Activated T-cell treated with anti-CD3 and anti-CD28 coated beads, Interleukin-2, amount 50 U/mL, for 72 hours (primary cell): ENCODE measurements at regions not wholly inside any gene's neighbourhood (a gene's known extent, or its start where the extent isn't known, plus 50 kb on each side); places are given as distances from the start of the nearest gene placed in this dataset.
A peak's percentile ranks its signal among the peaks of the same experiment; 100 is the strongest.

Experiments used
- ATAC-seq, 2 donors: fragments of 150-1000 bp; cut with Tn5 transposase; replicated peaks in 1 of 2; 2 replicates each; pipeline ENCODE4 v1.10.0; 2021; ENCODE audit warnings: moderate library complexity in 2 of 2, mild to moderate bottlenecking in 1 of 2
- DNase-seq, 2 donors: peaks; one replicate each; pipeline ENCODE4 v3.0.0; 2021 to 2022; ENCODE audit warnings: mixed read lengths in 1 of 2
- H3K27ac Mint-ChIP-seq: one replicate; pipeline ENCODE4 v1.8.0; 2022; ENCODE audit warnings: mild to moderate bottlenecking, moderate library complexity, mixed read lengths
- H3K27me3 Mint-ChIP-seq: one replicate; pipeline ENCODE4 v1.8.0; 2022; ENCODE audit warnings: low read depth, mixed read lengths
- H3K36me3 Mint-ChIP-seq, 2 donors: one replicate each; pipeline ENCODE4 v1.8.0; 2022; ENCODE audit warnings: mixed read lengths in 2 of 2, mild to moderate bottlenecking in 1 of 2; ENCODE audit not compliant: insufficient read depth in 2 of 2
- H3K4me1 Mint-ChIP-seq: one replicate; pipeline ENCODE4 v1.8.0; 2022; ENCODE audit warnings: low read depth, mixed read lengths
- H3K4me3 Mint-ChIP-seq, 2 donors: one replicate each; pipeline ENCODE4 v1.8.0; 2022; ENCODE audit warnings: mild to moderate bottlenecking in 2 of 2, mixed read lengths in 2 of 2, moderate library complexity in 2 of 2
- H3K9me3 Mint-ChIP-seq, 2 donors: one replicate each; pipeline ENCODE4 v1.8.0; 2022; ENCODE audit warnings: mixed read lengths in 2 of 2

GRCh38 chr12:98439981-98440581 lies 75.3 kb upstream of the TMPO start:
- peaks cover 9% of the 10 kb centered on the region for H3K4me1 Mint-ChIP-seq
- peak; percentile 67 to 93 for ATAC-seq
- DNase-seq = peak; percentile 6 to 17
- H3K27ac Mint-ChIP-seq = no peak overlapping the region
- H3K9me3 Mint-ChIP-seq = no peaks in the 10 kb centered on the region
- peaks cover under 1 to 1% of the 10 kb centered on the region in 2 donors for H3K36me3 Mint-ChIP-seq
- peaks cover 73% of the 10 kb centered on the region for H3K27me3 Mint-ChIP-seq
- peak overlapping the region in 1 of 2 donors; percentile 48 for H3K4me3 Mint-ChIP-seq

GRCh38 chr12:98446060-98446459 lies 69.3 kb upstream of the TMPO start:
- H3K27ac Mint-ChIP-seq = no peak overlapping the region
- H3K27me3 Mint-ChIP-seq = peaks cover 50% of the 10 kb centered on the region
- no peak for DNase-seq
- no peak for ATAC-seq
- H3K9me3 Mint-ChIP-seq = no peaks in the 10 kb centered on the region
- H3K4me1 Mint-ChIP-seq = no peaks in the 10 kb centered on the region
- no peaks in the 10 kb centered on the region for H3K36me3 Mint-ChIP-seq
- H3K4me3 Mint-ChIP-seq = no peak overlapping the region

DNA sequence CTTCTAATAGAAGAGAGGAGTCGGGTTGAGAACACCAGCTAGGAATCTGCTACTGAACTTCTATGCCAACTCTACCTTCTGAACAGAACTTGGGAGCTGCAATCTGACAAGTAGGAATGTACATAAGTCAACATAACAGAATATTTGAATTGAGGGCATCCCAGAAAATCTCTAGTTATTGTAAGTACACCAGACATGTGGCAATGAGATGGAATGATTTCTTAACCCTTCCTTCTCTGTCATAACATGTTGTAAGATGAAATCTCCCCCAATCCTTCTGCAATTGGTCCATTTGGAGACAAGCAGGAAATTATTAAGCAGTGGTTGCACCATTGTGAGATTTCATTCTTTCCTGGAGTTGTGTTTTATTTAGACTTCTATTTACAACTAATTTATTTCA lies 68.7 kb upstream of the TMPO start:
- Mint-ChIP-seq H3K27ac (no peak overlapping the region), H3K4me3 (no peak overlapping the region), H3K9me3 (no peaks in the 10 kb centered on the region), H3K4me1 (no peaks in the 10 kb centered on the region), H3K27me3 (peaks cover 46% of the 10 kb centered on the region), H3K36me3 (no peaks in the 10 kb centered on the region)
- DNase-seq (no peak), ATAC-seq (no peak)

DNA sequence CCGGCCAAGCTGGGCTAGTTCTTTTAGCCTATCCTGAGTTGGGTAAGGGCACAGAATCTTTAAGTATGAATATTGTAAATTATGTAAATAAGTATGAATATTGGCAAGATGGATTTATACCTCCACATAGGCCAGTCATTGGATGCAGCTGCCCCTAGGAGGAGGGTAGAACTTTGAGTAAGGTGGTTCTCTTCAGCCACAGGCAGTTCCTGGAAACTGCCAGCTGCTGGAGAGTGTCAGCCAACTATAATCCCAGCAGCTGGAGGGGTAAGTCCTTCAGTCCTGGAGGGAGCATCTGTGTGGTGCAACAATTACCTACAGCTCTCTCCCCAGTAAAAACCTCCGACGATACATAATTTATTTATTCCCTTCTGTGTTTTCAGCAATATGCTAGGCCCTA lies 65.8 kb upstream of the TMPO start:
- no peaks in the 10 kb centered on the region for H3K9me3 Mint-ChIP-seq
- H3K36me3 Mint-ChIP-seq = no peaks in the 10 kb centered on the region
- H3K27ac Mint-ChIP-seq = no peak overlapping the region
- ATAC-seq = no peak
- H3K27me3 Mint-ChIP-seq = peaks cover 30% of the 10 kb centered on the region
- H3K4me3 Mint-ChIP-seq = no peak overlapping the region
- H3K4me1 Mint-ChIP-seq = peaks cover 16% of the 10 kb centered on the region
- no peak for DNase-seq

GRCh38 chr12:98453070-98453469 lies 62.3 kb upstream of the TMPO start:
- peak; percentile 51 to 79 for ATAC-seq
- Mint-ChIP-seq H3K27me3 (peaks cover 35% of the 10 kb centered on the region), H3K4me1 (peaks cover 29% of the 10 kb centered on the region), H3K27ac (no peak overlapping the region), H3K9me3 (no peaks in the 10 kb centered on the region), H3K36me3 (peaks cover 0 to 1% of the 10 kb centered on the region in 2 donors), H3K4me3 (peak overlapping the region in 1 of 2 donors; percentile 73)
- peak; percentile 11 to 24 for DNase-seq

GRCh38 chr12:98453492-98453891 lies 61.9 kb upstream of the TMPO start:
- H3K4me3 Mint-ChIP-seq = peak overlapping the region in 1 of 2 donors; percentile 73
- ATAC-seq = no peak
- peaks cover 30% of the 10 kb centered on the region for H3K27me3 Mint-ChIP-seq
- DNase-seq = no peak
- no peak overlapping the region for H3K27ac Mint-ChIP-seq
- no peaks in the 10 kb centered on the region for H3K9me3 Mint-ChIP-seq
- H3K4me1 Mint-ChIP-seq = peaks cover 29% of the 10 kb centered on the region
- H3K36me3 Mint-ChIP-seq = peaks cover 0 to 1% of the 10 kb centered on the region in 2 donors

GRCh38 chr12:98456041-98456440 lies 59.3 kb upstream of the TMPO start:
- ATAC-seq (no peak), DNase-seq (no peak)
- Mint-ChIP-seq H3K27me3 (peaks cover 30% of the 10 kb centered on the region), H3K9me3 (no peaks in the 10 kb centered on the region), H3K4me3 (peak overlapping the region; percentile 57 to 74), H3K36me3 (peaks cover 0 to 1% of the 10 kb centered on the region in 2 donors), H3K4me1 (peaks cover 29% of the 10 kb centered on the region), H3K27ac (no peak overlapping the region)

DNA sequence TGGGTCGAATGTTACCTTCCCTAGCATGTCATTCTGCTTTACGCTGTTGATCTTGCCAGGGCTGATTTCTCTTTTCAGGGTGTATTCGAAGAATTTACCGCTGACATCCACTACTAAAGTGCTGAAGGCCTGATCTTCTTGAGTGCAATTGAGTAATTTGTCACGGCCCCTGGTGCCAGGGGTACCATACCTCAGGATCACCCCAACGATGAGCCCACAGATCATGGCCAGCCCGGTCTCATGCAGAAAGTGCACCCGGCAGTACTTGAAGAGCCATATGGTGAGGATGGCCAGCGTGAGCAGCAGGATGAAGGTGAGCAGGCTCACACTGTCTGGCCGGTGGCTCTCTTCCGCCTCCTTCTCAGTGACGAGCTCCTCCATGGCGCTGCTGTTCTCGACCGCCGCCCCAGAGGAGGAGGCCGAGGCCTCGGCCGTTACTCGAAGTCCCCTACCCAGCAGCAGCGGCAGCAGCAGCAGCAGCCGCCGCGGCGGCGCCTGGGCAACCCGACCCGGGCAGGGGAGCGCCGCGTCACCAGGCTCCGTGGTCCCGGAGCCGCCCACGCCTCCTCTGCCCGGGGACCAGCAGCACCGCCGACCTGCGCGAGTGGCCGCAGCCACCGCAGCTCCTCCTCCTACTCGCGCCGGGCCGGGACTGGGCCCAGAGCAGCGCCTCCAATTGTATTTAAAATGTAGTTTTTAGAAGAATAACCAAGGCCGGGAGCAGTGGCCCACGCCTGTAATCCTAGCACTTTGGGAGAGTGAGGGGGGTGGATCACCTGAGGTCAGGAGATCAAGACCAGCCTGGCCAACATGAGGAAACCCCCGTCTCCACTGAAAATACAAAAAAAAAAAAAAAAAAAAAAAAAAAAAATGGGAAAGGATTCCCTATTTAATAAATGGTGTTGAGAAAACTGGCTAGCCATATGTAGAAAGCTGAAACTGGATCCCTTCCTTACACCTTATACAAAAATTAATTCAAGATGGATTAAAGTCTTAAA lies 58.5 kb upstream of the TMPO start:
- Mint-ChIP-seq H3K27me3 (peaks cover 30% of the 10 kb centered on the region), H3K27ac (no peak overlapping the region), H3K9me3 (no peaks in the 10 kb centered on the region), H3K4me3 (peak overlapping the region; percentile 57 to 74), H3K4me1 (peaks cover 29% of the 10 kb centered on the region), H3K36me3 (peaks cover 0 to 1% of the 10 kb centered on the region in 2 donors)
- DNase-seq = peak; percentile 57 to 70
- ATAC-seq = peak; percentile 86 to 95

- Mint-ChIP-seq H3K27ac (no peak overlapping the region), H3K27me3 (no peaks in the 10 kb centered on the region), H3K9me3 (no peaks in the 10 kb centered on the region), H3K4me1 (peaks cover 32% of the 10 kb centered on the region), H3K36me3 (no peaks in the 10 kb centered on the region), H3K4me3 (peak overlapping the region in 1 of 2 donors; percentile 20)
- DNase-seq (no peak), ATAC-seq (peak; percentile 44 to 54)
Observed at GRCh38 chr12:98464190-98464589, 51.2 kb upstream of the TMPO start.

DNA sequence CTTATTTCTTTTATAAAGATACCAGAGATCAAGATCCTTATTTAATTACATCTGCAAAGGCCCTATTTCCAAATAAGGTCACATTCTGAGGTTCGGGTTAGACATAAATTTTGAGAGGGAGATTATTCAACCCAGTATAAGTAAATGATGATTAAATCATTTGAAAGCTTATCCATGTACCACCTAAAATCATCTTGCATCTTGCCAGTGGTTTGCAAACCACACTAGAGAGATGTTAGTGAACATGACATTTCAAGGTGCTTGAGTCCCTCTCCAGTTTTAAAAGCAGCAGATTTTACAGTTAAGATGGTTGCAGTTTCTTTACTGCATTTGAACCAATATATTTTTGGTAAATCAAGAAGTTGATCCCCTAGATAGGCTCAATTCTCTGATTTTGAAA lies 49.9 kb upstream of the TMPO start:
- H3K27me3 Mint-ChIP-seq = no peaks in the 10 kb centered on the region
- no peaks in the 10 kb centered on the region for H3K36me3 Mint-ChIP-seq
- H3K9me3 Mint-ChIP-seq = no peaks in the 10 kb centered on the region
- H3K27ac Mint-ChIP-seq = no peak overlapping the region
- peaks cover 32% of the 10 kb centered on the region for H3K4me1 Mint-ChIP-seq
- DNase-seq = no peak
- H3K4me3 Mint-ChIP-seq = peak overlapping the region in 1 of 2 donors; percentile 38
- ATAC-seq = peak; percentile 59 to 74
